HCT116 (cell line): ENCODE measurements at regions not wholly inside any gene's neighbourhood (a gene's known extent, or its start where the extent isn't known, plus 50 kb on each side); places are given as distances from the start of the nearest gene placed in this dataset.

Experiments used
- ATAC-seq: fragments of 200-7000 bp; cut with Tn5 transposase; 2 replicates; pipeline ENCODE4 v1.9.1; 2020; ENCODE audit warnings: mild to moderate bottlenecking, moderate library complexity
- BruUV-seq: library from RNA; stranded (reverse); fragments of 400-500 nt; replicated peaks from 2 replicates; lab custom pipeline; 2021; lab: Mats Ljungman, UMichigan
- CTCF ChIA-PET: fragments of 300-600 bp; sonication (Branson Sonifier 250); formaldehyde crosslinking; loops from one replicate; lab custom pipeline; 2021; ENCODE audit warnings: antibody characterized with exemption; lab: Charles Lee
- POLR2A ChIA-PET: fragments of 300-600, 350-600 bp; sonication (Branson Sonifier 250); formaldehyde crosslinking; loops from one replicate; lab custom pipeline; 2021; ENCODE audit warnings: antibody characterized with exemption; lab: Charles Lee
- RAD21 ChIA-PET, 2 experiments: fragments of 300-600 bp; sonication (Branson Sonifier 250); formaldehyde crosslinking; loops; one replicate each; lab custom pipeline; 2023; ENCODE audit warnings: low total read pairs in 2 of 2; ENCODE audit not compliant: uncharacterized antibody in 2 of 2, unreplicated experiment in 2 of 2, low non-redundant PET in 1 of 2; lab: Charles Lee
- DNase-seq: peaks from one replicate; pipeline ENCODE4 v3.0.0-alpha.2; 2010; ENCODE audit warnings: low read depth, low spot score
- H2AFZ ChIP-seq: fragments of 200-600 bp; shearing (Covaris generic), sonication (generic); 2 replicates; pipeline ENCODE4 v1.6.1; 2017; ENCODE audit warnings: low read depth, mixed run types, mixed read lengths, antibody characterized with exemption, low read length; ENCODE audit not compliant: poor library complexity, severe bottlenecking
- H3K27ac ChIP-seq: 2 replicates; pipeline ENCODE4 v1.5.1; 2012; ENCODE audit warnings: low read depth, low read length
- H3K27me3 ChIP-seq: fragments of 200-600 bp; sonication (generic); 2 replicates; pipeline ENCODE4 v1.6.1; 2016; ENCODE audit warnings: mixed run types, low read length, mixed read lengths; ENCODE audit not compliant: insufficient read depth
- H3K36me3 ChIP-seq, 2 experiments: fragments of 200-500 bp in 1 of 2; fragments of 200-600 bp in 1 of 2; sonication (Bioruptor generic) in 1 of 2; sonication (generic) in 1 of 2; 2 replicates each; pipeline versions ENCODE4 v1.5.1 to v1.6.1; 2014 to 2016; ENCODE audit warnings: low read length in 2 of 2, inconsistent platforms in 1 of 2, mixed read lengths in 1 of 2, mixed run types in 1 of 2; ENCODE audit not compliant: insufficient read depth in 2 of 2, control insufficient read depth in 1 of 2
- H3K4me1 ChIP-seq, 2 experiments: fragments of 200-600 bp in 1 of 2; sonication (generic) in 1 of 2; 2 replicates each; pipeline versions ENCODE4 v1.5.1 to v1.6.1; 2012 to 2017; ENCODE audit warnings: low read length in 2 of 2, inconsistent platforms in 1 of 2, mild to moderate bottlenecking in 1 of 2, mixed read lengths in 1 of 2, mixed run types in 1 of 2, moderate library complexity in 1 of 2; ENCODE audit not compliant: insufficient read depth in 2 of 2, control insufficient read depth in 1 of 2
- H3K4me2 ChIP-seq: fragments of 200-600 bp; sonication (generic); 2 replicates; pipeline ENCODE4 v1.6.1; 2017; ENCODE audit warnings: mixed run types, low read length, mixed read lengths
- H3K4me3 ChIP-seq, 2 experiments: fragments of 200-600 bp in 1 of 2; sonication (generic) in 1 of 2; replicated peaks in 1 of 2; 2 replicates each; pipeline ENCODE4 v1.5.1; 2011 to 2016; ENCODE audit warnings: low read length in 2 of 2, control low read depth in 1 of 2, low read depth in 1 of 2, mild to moderate bottlenecking in 1 of 2, mixed read lengths in 1 of 2, mixed run types in 1 of 2
- H3K79me2 ChIP-seq: fragments of 200-600 bp; sonication (generic); 2 replicates; pipeline ENCODE4 v1.6.1; 2017; ENCODE audit warnings: mild to moderate bottlenecking, mixed run types, low read length, moderate library complexity, mixed read lengths; ENCODE audit not compliant: insufficient read depth
- H3K9ac ChIP-seq: fragments of 200-600 bp; sonication (generic); 2 replicates; pipeline ENCODE4 v1.6.1; 2016; ENCODE audit warnings: low read length, mixed read lengths
- H3K9me2 ChIP-seq: fragments of 200-600 bp; sonication (generic), shearing (Covaris generic); 2 replicates; pipeline ENCODE4 v1.6.1; 2017; ENCODE audit warnings: mixed run types, mild to moderate bottlenecking, moderate library complexity; ENCODE audit not compliant: insufficient read depth
- H3K9me3 ChIP-seq, 2 experiments: fragments of 200-500 bp in 1 of 2; fragments of 200-600 bp in 1 of 2; sonication (Bioruptor generic) in 1 of 2; sonication (generic) in 1 of 2; 2 replicates each; pipeline ENCODE4 v1.6.1; 2014 to 2017; ENCODE audit warnings: low read length in 2 of 2, mixed read lengths in 2 of 2, inconsistent platforms in 1 of 2, low read depth in 1 of 2, mild to moderate bottlenecking in 1 of 2, mixed run types in 1 of 2, moderate library complexity in 1 of 2; ENCODE audit not compliant: control insufficient read depth in 1 of 2, insufficient read depth in 1 of 2
- H4K20me1 ChIP-seq: fragments of 200-600 bp; sonication (generic), shearing (Covaris generic); 2 replicates; pipeline ENCODE4 v1.6.1; 2017; ENCODE audit warnings: mixed run types, mild to moderate bottlenecking, moderate library complexity; ENCODE audit not compliant: insufficient read depth
- EZH2phosphoT487 ChIP-seq: fragments of 200-600 bp; IDR thresholded peaks from 2 replicates; pipeline ENCODE4 v1.6.1; 2018; ENCODE audit warnings: antibody characterized with exemption, borderline replicate concordance
- JUND ChIP-seq: IDR thresholded peaks from 2 replicates; pipeline ENCODE4 v1.6.1; 2012
- MAX ChIP-seq: IDR thresholded peaks from 2 replicates; pipeline ENCODE4 v1.6.1; 2012
- RAD21 ChIP-seq: IDR thresholded peaks from 2 replicates; pipeline ENCODE4 v1.6.1; 2012; ENCODE audit warnings: low read depth, mild to moderate bottlenecking
- SIN3A ChIP-seq: IDR thresholded peaks from 2 replicates; pipeline ENCODE4 v1.6.1; 2012; ENCODE audit warnings: low read depth
- TCF7L2 ChIP-seq: IDR thresholded peaks from 2 replicates; pipeline ENCODE4 v1.7.0; 2011; ENCODE audit warnings: borderline replicate concordance, inconsistent platforms; ENCODE audit not compliant: insufficient read depth, insufficient read length; ENCODE audit errors: extremely low read depth
- YY1 ChIP-seq: IDR thresholded peaks from 2 replicates; pipeline ENCODE4 v1.6.1; 2011; ENCODE audit warnings: low read length, low read depth, moderate library complexity, mild to moderate bottlenecking; ENCODE audit not compliant: insufficient replicate concordance; ENCODE audit errors: extremely low read depth
- ZFX ChIP-seq: fragments of 450-650 bp; IDR thresholded peaks from 2 replicates; pipeline ENCODE4 v1.6.1; 2017
- intact Hi-C: fragments of 100-400 bp; cut with micrococcal nuclease; formaldehyde crosslinking; loops from 2 replicates; pipeline ENCODE4 v1.10.0; 2022
- TF ChIP-seq, protein P1 (sequence below): IDR thresholded peaks from 2 replicates; pipeline ENCODE4 v1.6.1; 2012
- TF ChIP-seq, protein P2 (sequence below): IDR thresholded peaks from 2 replicates; pipeline ENCODE4 v1.6.1; 2012; ENCODE audit warnings: low read depth

- no peak overlapping the region for H3K27ac ChIP-seq
- ChIA-PET CTCF (interaction anchor here (0.6 to 5.2 kb wide), 19 partner anchors 10 to 938 kb away, joined by 3 to 48 read pairs (median 5); no protein-coding TSS in a partner anchor), RAD21 (interaction anchor here in 1 of 2 experiments (0.7 to 1.4 kb wide), 2 partner anchors 84 to 192 kb away, joined by 3 read pairs; no protein-coding TSS in a partner anchor), POLR2A (interaction anchor here (0.8 kb wide), 1 partner anchor 212 kb away, joined by 4 read pairs; no protein-coding TSS in a partner anchor)
- H3K36me3 ChIP-seq = no peaks in the 10 kb centered on the region
- H2AFZ ChIP-seq = no peak overlapping the region
- H3K9me2 ChIP-seq = no peaks in the 10 kb centered on the region
- no peaks in the 10 kb centered on the region for H3K27me3 ChIP-seq
- H4K20me1 ChIP-seq = no peaks in the 10 kb centered on the region
- no peak overlapping the region for H3K4me3 ChIP-seq
- H3K4me2 ChIP-seq = no peak overlapping the region
- ATAC-seq = peak; percentile 50
- H3K79me2 ChIP-seq = no peaks in the 10 kb centered on the region
- intact Hi-C loops = loop anchor here (1.0 kb wide), 3 partner anchors 138 to 902 kb away; no protein-coding TSS in a partner anchor
- no peak for TF ChIP-seq SIN3A
- TF ChIP-seq, protein P1, sequence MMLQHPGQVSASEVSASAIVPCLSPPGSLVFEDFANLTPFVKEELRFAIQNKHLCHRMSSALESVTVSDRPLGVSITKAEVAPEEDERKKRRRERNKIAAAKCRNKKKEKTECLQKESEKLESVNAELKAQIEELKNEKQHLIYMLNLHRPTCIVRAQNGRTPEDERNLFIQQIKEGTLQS = no peak
- TF ChIP-seq ZFX = no peak
- TF ChIP-seq MAX = no peak
- TF ChIP-seq TCF7L2 = no peak
- no peak for TF ChIP-seq YY1
- no peak for TF ChIP-seq EZH2phosphoT487
- TF ChIP-seq, protein P2, sequence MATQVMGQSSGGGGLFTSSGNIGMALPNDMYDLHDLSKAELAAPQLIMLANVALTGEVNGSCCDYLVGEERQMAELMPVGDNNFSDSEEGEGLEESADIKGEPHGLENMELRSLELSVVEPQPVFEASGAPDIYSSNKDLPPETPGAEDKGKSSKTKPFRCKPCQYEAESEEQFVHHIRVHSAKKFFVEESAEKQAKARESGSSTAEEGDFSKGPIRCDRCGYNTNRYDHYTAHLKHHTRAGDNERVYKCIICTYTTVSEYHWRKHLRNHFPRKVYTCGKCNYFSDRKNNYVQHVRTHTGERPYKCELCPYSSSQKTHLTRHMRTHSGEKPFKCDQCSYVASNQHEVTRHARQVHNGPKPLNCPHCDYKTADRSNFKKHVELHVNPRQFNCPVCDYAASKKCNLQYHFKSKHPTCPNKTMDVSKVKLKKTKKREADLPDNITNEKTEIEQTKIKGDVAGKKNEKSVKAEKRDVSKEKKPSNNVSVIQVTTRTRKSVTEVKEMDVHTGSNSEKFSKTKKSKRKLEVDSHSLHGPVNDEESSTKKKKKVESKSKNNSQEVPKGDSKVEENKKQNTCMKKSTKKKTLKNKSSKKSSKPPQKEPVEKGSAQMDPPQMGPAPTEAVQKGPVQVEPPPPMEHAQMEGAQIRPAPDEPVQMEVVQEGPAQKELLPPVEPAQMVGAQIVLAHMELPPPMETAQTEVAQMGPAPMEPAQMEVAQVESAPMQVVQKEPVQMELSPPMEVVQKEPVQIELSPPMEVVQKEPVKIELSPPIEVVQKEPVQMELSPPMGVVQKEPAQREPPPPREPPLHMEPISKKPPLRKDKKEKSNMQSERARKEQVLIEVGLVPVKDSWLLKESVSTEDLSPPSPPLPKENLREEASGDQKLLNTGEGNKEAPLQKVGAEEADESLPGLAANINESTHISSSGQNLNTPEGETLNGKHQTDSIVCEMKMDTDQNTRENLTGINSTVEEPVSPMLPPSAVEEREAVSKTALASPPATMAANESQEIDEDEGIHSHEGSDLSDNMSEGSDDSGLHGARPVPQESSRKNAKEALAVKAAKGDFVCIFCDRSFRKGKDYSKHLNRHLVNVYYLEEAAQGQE = no peak
- TF ChIP-seq RAD21 = no peak
- TF ChIP-seq JUND = no peak
- H3K9me3 ChIP-seq = no peaks in the 10 kb centered on the region
- no TSS peak for BruUV-seq
- H3K4me1 ChIP-seq = no peaks in the 10 kb centered on the region
- H3K9ac ChIP-seq = no peak overlapping the region
- no peak for DNase-seq
Measured at GRCh38 chr14:60350366-60350720, 101.3 kb downstream of the PPM1A start.
